BJ (cell line): ENCODE measurements at regions not wholly inside any gene's neighbourhood (a gene's known extent, or its start where the extent isn't known, plus 50 kb on each side); places are given as distances from the start of the nearest gene placed in this dataset.

Experiments used
- CTCF ChIA-PET: fragments of 350-600 bp; formaldehyde crosslinking; extraction: SDS; loops from one replicate; lab custom pipeline; 2021; ENCODE audit warnings: antibody characterized with exemption, inconsistent platforms; lab: Yijun Ruan, JAX
- POLR2A ChIA-PET: fragments of 300-600 bp; sonication (Branson Sonifier 250); formaldehyde crosslinking; extraction: SDS; loops from one replicate; lab custom pipeline; 2021; ENCODE audit warnings: antibody characterized with exemption; lab: Charles Lee
- DNase-seq: peaks from one replicate; pipeline ENCODE4 v3.0.0-alpha.2; 2011; ENCODE audit warnings: low read depth
- H3K27me3 ChIP-seq: 2 replicates; pipeline ENCODE4 v1.6.0; 2011; ENCODE audit warnings: low read length; ENCODE audit not compliant: control insufficient read depth, insufficient read depth
- H3K36me3 ChIP-seq: 2 replicates; pipeline ENCODE4 v1.5.1; 2011; ENCODE audit warnings: low read length; ENCODE audit not compliant: control insufficient read depth, insufficient read depth
- H3K4me3 ChIP-seq: 2 replicates; pipeline ENCODE4 v1.5.1; 2011; ENCODE audit warnings: low read depth, mild to moderate bottlenecking, control low read depth, low read length
- TF ChIP-seq, protein P1 (sequence below): IDR thresholded peaks from 2 replicates; pipeline ENCODE4 v1.5.1; 2011; ENCODE audit warnings: low read depth, mild to moderate bottlenecking, control low read depth, inconsistent platforms, low read length, moderate library complexity; ENCODE audit not compliant: insufficient read depth

DNA sequence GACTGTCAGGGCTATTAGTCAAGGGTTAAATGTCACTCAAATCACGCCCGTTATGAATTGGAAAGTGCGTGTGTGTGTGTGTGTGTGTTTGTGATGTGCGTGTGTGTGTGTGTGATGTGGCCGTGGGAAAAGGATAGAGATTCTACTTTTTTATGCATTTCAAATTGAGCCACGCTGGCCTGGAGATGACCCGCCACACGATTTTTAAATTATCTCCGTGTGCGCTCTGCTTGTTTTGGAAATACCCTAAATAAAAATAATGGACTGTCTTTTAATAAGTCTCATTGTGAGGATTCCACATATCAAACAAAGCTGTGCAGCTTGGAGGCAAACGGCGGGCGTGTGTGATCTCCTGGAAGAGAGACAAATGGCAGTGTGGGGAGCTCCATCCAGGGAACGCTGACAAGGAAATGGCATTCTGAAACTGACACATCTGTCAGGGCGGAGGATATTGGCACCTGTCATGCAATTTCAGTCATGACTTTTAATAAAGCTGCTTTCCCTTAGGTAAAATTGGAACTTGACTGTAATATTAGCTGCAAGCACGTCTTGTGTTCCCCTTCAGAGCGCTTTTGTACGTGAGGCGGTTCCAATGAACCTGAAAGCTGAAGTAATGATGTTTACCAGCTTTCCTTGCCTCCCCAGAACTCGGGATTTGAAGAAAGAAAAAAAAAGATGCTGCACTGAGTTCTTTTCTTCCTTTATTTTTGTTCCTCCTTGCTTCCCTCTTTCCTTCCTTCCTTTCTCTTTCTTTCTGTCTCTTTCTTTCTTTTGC is 381.8 kb upstream of the SMIM21 start:
- Histone ChIP-seq H3K4me3 (no peak overlapping the region), H3K27me3 (peaks cover 1% of the 10 kb centered on the region; the same call in 1 of the 2 replicates), H3K36me3 (no peaks in the 10 kb centered on the region)
- TF ChIP-seq, protein P1, sequence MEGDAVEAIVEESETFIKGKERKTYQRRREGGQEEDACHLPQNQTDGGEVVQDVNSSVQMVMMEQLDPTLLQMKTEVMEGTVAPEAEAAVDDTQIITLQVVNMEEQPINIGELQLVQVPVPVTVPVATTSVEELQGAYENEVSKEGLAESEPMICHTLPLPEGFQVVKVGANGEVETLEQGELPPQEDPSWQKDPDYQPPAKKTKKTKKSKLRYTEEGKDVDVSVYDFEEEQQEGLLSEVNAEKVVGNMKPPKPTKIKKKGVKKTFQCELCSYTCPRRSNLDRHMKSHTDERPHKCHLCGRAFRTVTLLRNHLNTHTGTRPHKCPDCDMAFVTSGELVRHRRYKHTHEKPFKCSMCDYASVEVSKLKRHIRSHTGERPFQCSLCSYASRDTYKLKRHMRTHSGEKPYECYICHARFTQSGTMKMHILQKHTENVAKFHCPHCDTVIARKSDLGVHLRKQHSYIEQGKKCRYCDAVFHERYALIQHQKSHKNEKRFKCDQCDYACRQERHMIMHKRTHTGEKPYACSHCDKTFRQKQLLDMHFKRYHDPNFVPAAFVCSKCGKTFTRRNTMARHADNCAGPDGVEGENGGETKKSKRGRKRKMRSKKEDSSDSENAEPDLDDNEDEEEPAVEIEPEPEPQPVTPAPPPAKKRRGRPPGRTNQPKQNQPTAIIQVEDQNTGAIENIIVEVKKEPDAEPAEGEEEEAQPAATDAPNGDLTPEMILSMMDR, result no peak
- no peak for DNase-seq
- ChIA-PET POLR2A (no interaction called here), CTCF (interaction anchor here (0.5 to 0.7 kb wide), 2 partner anchors 12 to 16 kb away, joined by 3 to 5 read pairs; no protein-coding TSS in a partner anchor)

DNA sequence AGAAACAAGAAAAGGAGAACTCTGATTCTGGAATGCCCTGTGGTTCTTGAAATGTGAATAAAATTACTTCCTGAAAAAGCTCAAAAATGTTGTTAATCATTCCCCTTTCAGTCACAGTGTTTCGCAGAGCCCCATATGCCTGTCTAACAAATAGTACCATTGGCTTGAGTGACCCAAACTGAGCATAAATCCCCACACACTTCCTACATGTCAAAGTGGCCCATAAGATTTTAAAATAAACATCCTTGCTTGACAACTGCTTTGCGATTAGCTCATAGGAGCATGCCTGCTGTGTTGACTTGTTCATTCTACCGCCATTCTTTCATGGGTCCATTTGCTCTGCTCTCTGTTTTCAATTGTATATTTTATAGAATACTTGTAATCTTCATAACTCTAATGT is 377.8 kb upstream of the SMIM21 start:
- H3K36me3 ChIP-seq, result no peaks in the 10 kb centered on the region
- H3K4me3 ChIP-seq, result no peak overlapping the region
- CTCF ChIA-PET, result interaction anchor here (1.2 kb wide), 1 partner anchor 22 kb away, joined by 4 read pairs; no protein-coding TSS in a partner anchor
- TF ChIP-seq, protein P1, result no peak
- POLR2A ChIA-PET, result no interaction called here
- H3K27me3 ChIP-seq, result no peaks in the 10 kb centered on the region; the same call in 1 of the 2 replicates
- no peak for DNase-seq

DNA sequence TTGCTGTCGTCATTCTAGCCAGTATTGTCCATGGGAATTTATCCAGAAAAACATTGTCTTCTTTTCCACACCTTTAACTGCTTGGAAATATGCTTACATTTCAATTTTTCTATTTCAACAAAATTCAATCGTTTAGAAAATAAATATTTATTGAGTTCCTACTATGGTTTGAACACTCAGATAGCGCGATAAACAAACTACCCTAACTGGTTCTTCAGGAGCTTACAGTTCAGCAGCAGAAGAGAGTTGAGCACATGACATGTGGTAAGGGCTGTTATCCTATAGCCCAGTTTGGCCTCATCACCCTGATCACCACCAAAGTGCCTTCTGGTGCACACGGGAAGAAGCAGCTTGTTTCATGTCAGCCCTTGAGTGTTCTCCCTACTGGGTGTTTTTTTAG is 375.2 kb upstream of the SMIM21 start:
- TF ChIP-seq, protein P1, result no peak
- no peak overlapping the region for H3K4me3 ChIP-seq
- no peak for DNase-seq
- POLR2A ChIA-PET, result no interaction called here
- no peaks in the 10 kb centered on the region for H3K36me3 ChIP-seq
- CTCF ChIA-PET, result no interaction called here
- H3K27me3 ChIP-seq, result no peaks in the 10 kb centered on the region; the same call in 1 of the 2 replicates

DNA sequence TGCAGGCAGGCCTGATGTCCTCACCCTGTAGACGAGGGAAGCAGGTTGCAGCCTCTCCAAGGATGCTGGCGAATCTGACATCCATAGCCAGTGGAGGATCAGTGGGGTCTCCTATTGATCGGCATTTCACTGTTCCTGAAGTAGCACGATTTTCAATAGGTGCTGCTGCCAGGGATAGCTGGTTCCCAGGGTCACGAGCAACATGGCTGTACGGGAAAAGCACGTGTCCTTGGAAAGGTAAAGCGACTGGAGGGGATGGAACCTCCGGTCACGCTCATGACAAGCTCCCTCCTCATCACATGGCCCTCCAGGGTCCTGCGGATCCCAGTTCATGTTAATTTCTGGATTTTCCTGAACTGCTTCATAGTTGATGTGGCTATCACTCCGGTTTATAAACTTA is 373.7 kb upstream of the SMIM21 start:
- ChIA-PET POLR2A (no interaction called here), CTCF (no interaction called here)
- no peak overlapping the region for H3K4me3 ChIP-seq
- no peaks in the 10 kb centered on the region for H3K36me3 ChIP-seq
- TF ChIP-seq, protein P1, result no peak
- DNase-seq, result no peak
- H3K27me3 ChIP-seq, result no peaks in the 10 kb centered on the region; the same call in 1 of the 2 replicates

DNA sequence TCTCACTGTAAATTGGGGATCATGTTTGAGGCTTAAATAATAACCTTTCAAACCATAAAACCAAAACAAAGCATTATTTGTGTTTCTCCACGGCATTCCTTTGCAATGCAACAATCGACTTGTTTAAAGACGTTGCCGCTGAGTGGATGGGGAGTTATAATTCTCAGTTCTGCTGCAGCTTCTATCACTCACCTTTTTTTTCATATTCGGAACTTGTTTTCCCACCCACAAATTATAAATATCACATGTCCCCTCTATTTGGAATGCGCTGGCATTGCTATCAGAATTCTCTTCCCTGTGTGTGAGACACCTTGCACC is 372.8 kb upstream of the SMIM21 start:
- POLR2A ChIA-PET, result no interaction called here
- CTCF ChIA-PET, result no interaction called here
- Histone ChIP-seq H3K27me3 (no peaks in the 10 kb centered on the region; the same call in 1 of the 2 replicates), H3K36me3 (no peaks in the 10 kb centered on the region), H3K4me3 (no peak overlapping the region)
- DNase-seq, result no peak
- TF ChIP-seq, protein P1, result no peak
